NCI-H446 treated with DMSO at 0.1 percent for 48 hours (cell line): ENCODE measurements at regions not wholly inside any gene's neighbourhood (a gene's known extent, or its start where the extent isn't known, plus 50 kb on each side); places are given as distances from the start of the nearest gene placed in this dataset.

Experiments used
- DNase-seq: peaks from one replicate; lab custom pipeline; 2025; lab: John Stamatoyannopoulos, UW

- DNase-seq, result no peak
These were observed 205.4 kb downstream of the ENGASE start for GRCh38 chr17:79280010-79280409.

- DNase-seq, result no peak
These were observed 204.7 kb downstream of the ENGASE start for GRCh38 chr17:79279320-79279719.

DNA sequence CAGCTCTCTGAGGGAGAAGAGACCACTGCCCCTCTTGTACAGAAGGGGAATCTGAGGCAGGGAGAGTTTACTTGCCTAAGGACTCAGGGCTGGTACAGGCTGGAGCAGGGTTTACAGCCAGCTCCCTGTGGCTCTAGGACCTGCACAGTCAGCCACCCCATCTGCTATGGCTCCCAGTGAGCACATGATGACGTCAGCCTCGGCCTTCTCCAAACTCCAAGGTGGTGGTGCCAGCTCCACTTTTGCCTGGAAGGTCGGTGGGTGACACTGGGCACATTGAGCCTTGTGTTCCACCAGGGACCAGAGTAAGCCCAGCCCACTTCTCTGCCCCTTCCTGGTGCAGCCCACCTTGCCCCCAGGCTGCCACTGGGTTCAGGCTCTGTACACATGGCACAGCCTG is 202.2 kb downstream of the ENGASE start:
- peak; percentile 75 for DNase-seq

DNA sequence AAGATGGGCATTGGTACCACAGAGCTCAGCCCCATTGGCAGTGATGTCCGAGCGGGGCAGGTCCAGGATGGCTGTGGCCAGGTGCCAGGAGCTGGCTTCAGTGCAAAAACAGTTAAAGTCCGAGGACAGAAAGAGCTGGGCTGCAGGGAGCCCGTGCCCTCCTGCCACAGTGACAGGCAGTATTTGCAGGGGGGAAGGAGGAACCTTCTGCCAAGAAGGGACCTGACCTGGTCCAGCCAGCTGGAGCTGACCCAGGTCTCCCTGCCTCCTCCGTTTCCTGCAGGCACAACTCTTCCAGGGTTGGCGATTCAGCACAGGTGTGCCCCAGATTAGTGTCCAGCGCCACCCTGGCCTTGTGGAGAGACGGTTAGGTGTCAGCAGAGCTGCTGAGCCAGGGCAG is 199.0 kb downstream of the ENGASE start:
- DNase-seq, result no peak

- DNase-seq, result no peak
These were observed 198.1 kb downstream of the ENGASE start for GRCh38 chr17:79272666-79273219.

DNA sequence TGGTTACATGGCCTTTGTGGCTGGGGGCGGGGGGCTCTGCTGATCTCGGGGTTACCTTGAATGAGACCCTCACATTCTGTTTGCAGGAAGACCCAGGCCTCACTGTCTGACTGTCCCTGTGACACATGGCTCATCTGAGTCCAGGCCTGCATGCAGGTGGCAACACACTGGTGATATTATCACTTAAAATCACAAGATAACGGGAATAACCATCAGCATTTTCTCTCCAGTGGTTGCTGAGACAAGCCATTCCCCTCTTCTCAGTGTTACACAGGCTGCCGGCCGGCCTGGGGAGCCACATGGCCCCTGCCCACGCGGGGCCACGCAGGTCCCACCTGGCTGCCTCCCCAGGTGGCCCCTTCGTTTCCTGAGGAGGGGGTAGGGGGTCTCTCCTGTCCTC is 197.6 kb downstream of the ENGASE start:
- DNase-seq, result no peak

- DNase-seq, result no peak
These were observed 195.0 kb downstream of the ENGASE start for GRCh38 chr17:79269620-79270019.

DNA sequence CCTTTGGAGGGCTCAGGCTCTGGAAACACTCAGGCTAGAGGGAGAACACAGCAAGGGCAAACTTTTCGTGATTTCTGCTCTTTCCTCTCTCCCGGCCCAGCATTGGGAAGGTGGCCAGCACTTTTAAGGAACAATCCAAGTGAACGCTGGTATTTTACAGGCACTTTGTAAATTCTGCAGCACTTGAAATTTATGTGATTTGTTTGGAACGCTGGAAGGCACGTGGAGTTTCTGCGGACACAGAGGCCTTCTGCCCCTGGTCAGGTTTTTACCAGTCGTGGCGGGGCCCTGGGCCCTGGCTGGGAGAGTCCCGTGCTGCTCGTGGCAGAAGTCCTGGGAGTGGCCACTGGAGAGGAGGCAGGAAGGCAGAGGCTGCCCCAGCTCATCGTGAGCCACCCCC is 188.6 kb downstream of the ENGASE start:
- DNase-seq, result no peak

DNA sequence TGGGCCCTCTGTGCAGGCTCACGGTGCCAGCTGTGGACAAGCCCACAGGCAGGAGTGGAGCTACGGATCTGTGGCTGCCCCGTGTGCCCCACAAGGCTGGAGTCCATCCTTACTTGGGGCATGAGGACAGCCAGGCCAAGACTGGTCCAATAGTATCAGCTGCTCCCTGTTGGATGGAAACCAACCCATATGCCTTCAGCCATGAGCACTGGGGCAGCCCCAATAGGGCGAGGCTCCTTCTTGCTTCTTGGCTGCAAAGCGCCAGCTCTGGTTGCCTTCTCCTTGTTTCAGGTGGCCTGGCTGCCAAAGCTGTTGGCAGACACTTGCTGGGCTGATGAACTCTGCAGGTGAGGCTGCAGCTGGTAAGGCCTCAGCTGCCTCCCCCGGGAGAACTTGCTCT is 188.0 kb downstream of the ENGASE start:
- DNase-seq, result no peak

GRCh38 chr17:79261355-79262072 is 186.9 kb downstream of the ENGASE start:
- no peak for DNase-seq

DNA sequence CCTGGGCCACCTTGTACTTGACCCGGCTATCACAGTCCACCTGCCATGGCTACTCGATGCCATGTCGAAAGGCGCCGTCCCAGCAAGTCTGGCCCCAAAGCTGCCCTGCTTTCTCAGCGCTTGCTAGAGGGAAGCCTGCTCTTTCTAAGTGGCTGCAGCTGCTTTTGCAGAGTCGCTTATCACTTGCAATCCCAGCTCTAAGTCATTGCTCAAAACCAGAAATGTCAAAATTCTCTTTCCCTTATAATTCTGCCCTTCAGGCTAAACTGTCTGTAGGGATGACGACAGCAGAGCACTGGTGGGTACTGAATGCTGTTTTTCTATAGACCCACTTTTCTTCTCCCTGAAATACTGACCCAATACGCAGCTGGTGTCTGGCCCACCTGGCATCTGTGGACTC is 184.2 kb downstream of the ENGASE start:
- no peak for DNase-seq

- DNase-seq, result no peak
These were observed 183.4 kb downstream of the ENGASE start for GRCh38 chr17:79258041-79258440.

DNA sequence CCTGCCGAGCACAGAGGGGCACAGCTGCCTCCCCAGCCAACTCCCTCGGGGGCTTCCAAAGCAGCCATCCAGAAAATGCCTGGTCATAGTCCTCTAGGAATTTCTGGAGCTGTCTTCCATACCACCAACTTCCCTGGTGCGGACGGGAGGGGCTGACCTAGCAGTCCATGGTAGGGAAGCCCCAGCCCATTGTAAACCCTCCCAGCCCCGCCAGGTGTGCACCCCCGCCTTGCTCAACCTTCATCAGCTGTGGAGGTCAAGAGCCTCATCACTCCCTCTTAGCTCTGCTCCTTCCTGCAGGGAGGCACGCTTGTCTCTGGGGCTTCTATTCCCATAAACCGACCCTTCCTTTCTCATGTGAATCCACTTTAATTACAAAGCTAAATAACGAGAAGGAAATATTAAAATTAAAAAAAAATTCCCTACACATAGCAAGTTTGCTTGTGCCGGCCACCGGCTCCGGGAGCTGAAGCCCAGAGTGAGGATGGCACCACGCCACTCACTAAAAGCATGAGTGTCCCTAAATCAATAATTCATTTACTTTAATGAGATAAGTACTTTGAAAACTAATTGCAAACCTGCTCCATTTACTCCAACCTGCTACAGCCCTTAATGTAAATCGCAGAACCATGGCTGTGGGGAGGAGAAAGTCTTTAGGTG is 181.4 kb downstream of the ENGASE start:
- DNase-seq, result no peak

DNA sequence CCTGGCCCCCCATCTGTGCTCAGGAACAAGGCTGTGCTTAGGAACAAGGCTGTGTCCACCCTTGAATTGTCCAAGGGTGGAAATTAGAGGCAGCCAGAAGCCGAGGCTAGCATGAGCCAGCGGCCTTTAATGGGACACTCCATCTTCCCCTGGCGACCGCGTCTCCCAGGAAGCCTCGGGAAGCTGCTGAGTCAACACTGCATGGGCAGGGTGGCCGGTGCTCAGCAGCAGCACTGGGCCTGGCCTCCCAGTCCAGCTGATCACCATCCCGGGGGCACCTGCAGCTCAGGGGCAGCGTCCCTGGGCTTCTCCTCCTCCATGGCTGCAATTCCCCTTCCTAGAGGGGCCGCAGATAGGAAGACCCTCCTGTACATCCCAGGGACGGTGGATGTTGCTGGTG is 180.8 kb downstream of the ENGASE start:
- no peak for DNase-seq

DNA sequence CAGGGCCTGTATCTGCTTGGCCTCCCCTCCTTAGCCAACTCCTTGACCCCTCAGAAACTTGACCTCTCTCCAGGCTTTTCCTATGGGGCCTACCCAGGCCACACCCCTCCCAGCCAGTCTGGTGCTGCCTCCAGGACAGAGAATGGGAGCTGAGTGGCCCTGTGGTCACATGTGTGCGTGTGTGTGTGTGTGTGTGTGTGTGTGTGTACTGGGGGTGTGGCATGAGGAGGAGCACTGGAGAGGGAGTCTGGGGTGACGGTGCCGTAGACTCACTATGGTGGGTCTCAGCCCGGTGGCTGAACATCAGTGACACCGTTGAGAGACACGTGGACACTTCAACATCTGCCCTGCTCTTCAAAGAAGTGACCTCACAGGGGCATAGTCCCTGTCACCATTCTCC is 180.4 kb downstream of the ENGASE start:
- DNase-seq, result no peak

GRCh38 chr17:79252886-79253285 is 178.3 kb downstream of the ENGASE start:
- DNase-seq, result no peak

DNA sequence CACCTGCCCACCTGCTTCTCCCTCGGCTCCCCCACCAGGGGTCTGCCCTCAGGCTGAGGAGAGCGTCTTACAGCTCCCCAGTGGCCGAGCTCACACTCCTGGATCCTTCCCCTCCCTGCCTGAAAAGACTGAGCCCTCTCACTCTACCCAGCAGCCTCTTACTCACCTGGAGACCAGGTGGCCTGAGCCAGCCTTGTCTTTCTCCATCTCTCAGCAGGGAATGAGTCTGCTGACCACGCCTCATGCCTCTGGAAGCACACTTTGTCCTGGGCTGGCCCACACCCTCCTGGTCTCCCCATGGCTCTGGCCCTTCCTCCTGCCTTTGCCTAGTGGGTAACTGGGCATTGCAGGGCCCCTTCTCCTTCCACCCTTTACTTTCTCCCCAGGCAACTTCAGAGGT is 177.2 kb downstream of the ENGASE start:
- DNase-seq, result no peak

- no peak for DNase-seq
These were observed 175.4 kb downstream of the ENGASE start for GRCh38 chr17:79249929-79250521.

GRCh38 chr17:79248843-79249493 is 174.3 kb downstream of the ENGASE start:
- no peak for DNase-seq

- DNase-seq, result no peak
These were observed 171.9 kb downstream of the ENGASE start for GRCh38 chr17:79246225-79247190.

GRCh38 chr17:79244665-79245064 is 170.0 kb downstream of the ENGASE start:
- DNase-seq, result no peak
